HCT116 (cell line): ENCODE measurements at regions not wholly inside any gene's neighbourhood (a gene's known extent, or its start where the extent isn't known, plus 50 kb on each side); places are given as distances from the start of the nearest gene placed in this dataset.

Experiments used
- ATF3 ChIP-seq: IDR thresholded peaks from 2 replicates; pipeline ENCODE4 v1.6.1; 2012
- CBX3 ChIP-seq: IDR thresholded peaks from 2 replicates; pipeline ENCODE4 v1.6.1; 2012; ENCODE audit warnings: low read depth
- CEBPB ChIP-seq: IDR thresholded peaks from 2 replicates; pipeline ENCODE4 v1.6.1; 2012; ENCODE audit warnings: low read depth
- CTCF ChIP-seq, 3 experiments: fragments of 200-600 bp in 1 of 3; sonication (generic) in 1 of 3; IDR thresholded peaks in 2 of 3; conservative IDR thresholded peaks in 1 of 3; 2 replicates each; pipeline ENCODE4 v1.5.1; 2012 to 2017; ENCODE audit warnings: low read depth in 2 of 3, low read length in 2 of 3, antibody characterized with exemption in 1 of 3, borderline replicate concordance in 1 of 3, control low read depth in 1 of 3, mild to moderate bottlenecking in 1 of 3, mixed read lengths in 1 of 3, mixed run types in 1 of 3, moderate library complexity in 1 of 3; ENCODE audit not compliant: insufficient read depth in 1 of 3
- EZH2phosphoT487 ChIP-seq: fragments of 200-600 bp; IDR thresholded peaks from 2 replicates; pipeline ENCODE4 v1.6.1; 2018; ENCODE audit warnings: antibody characterized with exemption, borderline replicate concordance
- JUND ChIP-seq: IDR thresholded peaks from 2 replicates; pipeline ENCODE4 v1.6.1; 2012
- MAX ChIP-seq: IDR thresholded peaks from 2 replicates; pipeline ENCODE4 v1.6.1; 2012
- POLR2A ChIP-seq: IDR thresholded peaks from 2 replicates; pipeline ENCODE4 v1.7.0; 2011; ENCODE audit warnings: borderline replicate concordance; ENCODE audit not compliant: insufficient read depth, insufficient read length; ENCODE audit errors: extremely low read depth
- SP1 ChIP-seq: IDR thresholded peaks from 2 replicates; pipeline ENCODE4 v1.6.1; 2012; ENCODE audit warnings: low read depth
- SRF ChIP-seq: IDR thresholded peaks from 2 replicates; pipeline ENCODE4 v1.6.1; 2012; ENCODE audit warnings: low read depth
- TCF7L2 ChIP-seq: IDR thresholded peaks from 2 replicates; pipeline ENCODE4 v1.7.0; 2011; ENCODE audit warnings: borderline replicate concordance, inconsistent platforms; ENCODE audit not compliant: insufficient read depth, insufficient read length; ENCODE audit errors: extremely low read depth
- ZNF274 ChIP-seq: fragments of 200-500 bp; sonication (Bioruptor generic); IDR thresholded peaks from 2 replicates; pipeline ENCODE4 v1.6.1; 2014; ENCODE audit warnings: mild to moderate bottlenecking, low read depth, low read length, inconsistent platforms

GRCh38 chr2:129653246-129653645, 326.2 kb upstream of the RAB6C start:
- TF ChIP-seq CTCF (IDR thresholded peaks at IDR 0.05 in 2 of 3, conservative IDR thresholded peaks at IDR 0.05 in 1 of 3; ENCODE audit: borderline replicate concordance in 1 of 3, insufficient read depth in 1 of 3, low read depth in 2 of 3, low read length in 2 of 3) (no peak), MAX (no peak), JUND (no peak), EZH2phosphoT487 (no peak), CBX3 (no peak), SRF (no peak), POLR2A (no peak), SP1 (no peak), ATF3 (no peak), ZNF274 (no peak), CEBPB (no peak), TCF7L2 (no peak)
